GM23338 (cell line): ENCODE measurements at regions not wholly inside any gene's neighbourhood (a gene's known extent, or its start where the extent isn't known, plus 50 kb on each side); places are given as distances from the start of the nearest gene placed in this dataset.

ENCODE experiments used
- ATAC-seq: fragments of 200-7000 bp; cut with Tn5 transposase; 3 replicates; pipeline ENCODE4 v1.9.1; 2020
- DNase-seq: peaks from one replicate; pipeline ENCODE4 v3.0.0-alpha.2; 2015; ENCODE audit warnings: low spot score
- H2AFZ ChIP-seq: fragments of 200-600 bp; sonication (generic); 2 replicates; pipeline ENCODE4 v1.8.0; 2016; ENCODE audit warnings: antibody characterized with exemption, mild to moderate bottlenecking, moderate library complexity
- H3F3A ChIP-seq: fragments of 200-600 bp; sonication (generic); replicated peaks from 2 replicates; pipeline ENCODE4 v1.8.0; 2017; ENCODE audit warnings: antibody characterized with exemption, mixed run types, low read depth
- H3K27ac ChIP-seq: fragments of 200-600 bp; sonication (generic); 2 replicates; pipeline ENCODE4 v1.6.1; 2016; ENCODE audit warnings: low read depth
- H3K27me3 ChIP-seq: fragments of 200-600 bp; sonication (generic); 2 replicates; pipeline ENCODE4 v1.8.0; 2016; ENCODE audit warnings: mild to moderate bottlenecking, mixed run types, moderate library complexity; ENCODE audit not compliant: insufficient read depth
- H3K36me3 ChIP-seq: fragments of 200-600 bp; sonication (generic); 2 replicates; pipeline ENCODE4 v1.8.0; 2016; ENCODE audit warnings: mild to moderate bottlenecking; ENCODE audit not compliant: insufficient read depth
- H3K4me1 ChIP-seq: fragments of 200-600 bp; sonication (generic); 2 replicates; pipeline ENCODE4 v1.8.0; 2016; ENCODE audit warnings: mild to moderate bottlenecking, moderate library complexity; ENCODE audit not compliant: insufficient read depth
- H3K4me2 ChIP-seq: fragments of 200-600 bp; sonication (generic); 2 replicates; pipeline ENCODE4 v1.7.1; 2017; ENCODE audit warnings: mixed run types
- H3K4me3 ChIP-seq: fragments of 200-600 bp; sonication (generic); 2 replicates; pipeline ENCODE4 v1.6.1; 2016; ENCODE audit warnings: mixed run types
- H3K79me2 ChIP-seq: fragments of 200-600 bp; sonication (generic); replicated peaks from 2 replicates; pipeline ENCODE4 v1.8.0; 2017; ENCODE audit warnings: mild to moderate bottlenecking; ENCODE audit not compliant: insufficient read depth
- H3K9me2 ChIP-seq: fragments of 200-600 bp; sonication (generic); 2 replicates; pipeline ENCODE4 v1.8.0; 2017; ENCODE audit not compliant: insufficient read depth
- H4K20me1 ChIP-seq: fragments of 200-600 bp; sonication (generic); replicated peaks from 2 replicates; pipeline ENCODE4 v1.8.0; 2017; ENCODE audit warnings: mild to moderate bottlenecking; ENCODE audit not compliant: insufficient read depth
- H3K27ac Mint-ChIP-seq: 2 replicates; pipeline ENCODE4 v1.8.0; 2020; ENCODE audit warnings: inconsistent platforms, mild to moderate bottlenecking, moderate library complexity, mixed read lengths
- H3K27me3 Mint-ChIP-seq: 3 replicates; pipeline ENCODE4 v1.8.0; 2022; ENCODE audit warnings: low read depth, mild to moderate bottlenecking, moderate library complexity, mixed read lengths, inconsistent platforms; ENCODE audit not compliant: insufficient read depth, poor library complexity
- H3K36me3 Mint-ChIP-seq: 3 replicates; pipeline ENCODE4 v1.8.0; 2021; ENCODE audit warnings: low read depth, mild to moderate bottlenecking, inconsistent platforms, moderate library complexity, mixed read lengths
- H3K4me1 Mint-ChIP-seq: 3 replicates; pipeline ENCODE4 v1.8.0; 2020; ENCODE audit warnings: mild to moderate bottlenecking, inconsistent platforms, mixed read lengths
- H3K4me3 Mint-ChIP-seq: 3 replicates; pipeline ENCODE4 v1.8.0; 2021; ENCODE audit warnings: moderate library complexity, mild to moderate bottlenecking, inconsistent platforms, mixed read lengths
- H3K9me3 Mint-ChIP-seq: 3 replicates; pipeline ENCODE4 v1.8.0; 2020; ENCODE audit warnings: moderate library complexity, mild to moderate bottlenecking, inconsistent platforms, mixed read lengths
- CREB1 ChIP-seq: fragments of 250-450 bp; sonication (Bioruptor Pico); IDR thresholded peaks from 2 replicates; pipeline ENCODE4 v1.5.0; 2020; ENCODE audit warnings: low read depth, mild to moderate bottlenecking, moderate library complexity
- ETS1 ChIP-seq: IDR thresholded peaks from 2 replicates; pipeline ENCODE4 v1.6.1; 2016; ENCODE audit warnings: antibody characterized with exemption
- EZH2 ChIP-seq: fragments of 200-600 bp; sonication (generic); IDR thresholded peaks from one replicate; pipeline ENCODE4 v1.8.0; 2017; ENCODE audit warnings: antibody characterized with exemption, mild to moderate bottlenecking, low read depth; ENCODE audit not compliant: unreplicated experiment
- NANOG ChIP-seq: IDR thresholded peaks from 2 replicates; pipeline ENCODE4 v1.6.1; 2016; ENCODE audit warnings: antibody characterized with exemption, borderline replicate concordance
- POLR2AphosphoS5 ChIP-seq: IDR thresholded peaks from 2 replicates; pipeline ENCODE4 v1.6.1; 2016; ENCODE audit warnings: antibody characterized with exemption, low read depth
- REST ChIP-seq: IDR thresholded peaks from one replicate; pipeline ENCODE4 v1.6.1; 2018; ENCODE audit warnings: antibody characterized with exemption; ENCODE audit not compliant: unreplicated experiment
- STAT1 ChIP-seq: IDR thresholded peaks from one replicate; pipeline ENCODE4 v1.6.1; 2016; ENCODE audit warnings: antibody characterized with exemption; ENCODE audit not compliant: unreplicated experiment
- ZNF114 ChIP-seq: fragments of 250-450 bp; sonication (Bioruptor Pico); IDR thresholded peaks from 2 replicates; pipeline ENCODE4 v1.5.0; 2020; ENCODE audit warnings: mild to moderate bottlenecking, moderate library complexity
- ZNF331 ChIP-seq: fragments of 250-450 bp; sonication (Bioruptor Pico); IDR thresholded peaks from 2 replicates; pipeline ENCODE4 v1.5.0; 2020; ENCODE audit warnings: low read depth, mild to moderate bottlenecking, moderate library complexity

GRCh38 chr13:87166348-87166747, 504.8 kb upstream of the SLITRK5 start:
- TF ChIP-seq ZNF331 (CRISPR knock-in tag), result no peak
- H3K36me3 ChIP-seq, result no peaks in the 10 kb centered on the region
- H3K4me2 ChIP-seq, result no peak overlapping the region
- H3K4me3 Mint-ChIP-seq, result no peak overlapping the region
- H3K4me1 ChIP-seq, result no peaks in the 10 kb centered on the region
- no peaks in the 10 kb centered on the region for H3K27me3 ChIP-seq
- H3K79me2 ChIP-seq, result no peaks in the 10 kb centered on the region
- H3K4me3 ChIP-seq, result no peak overlapping the region
- H3K4me1 Mint-ChIP-seq, result no peaks in the 10 kb centered on the region
- H2AFZ ChIP-seq, result no peak overlapping the region
- ATAC-seq (no peak), DNase-seq (no peak)
- peaks cover 15% of the 10 kb centered on the region for H3K9me3 Mint-ChIP-seq
- H3K27ac ChIP-seq, result no peak overlapping the region
- H3K9me2 ChIP-seq, result no peaks in the 10 kb centered on the region
- H3K27me3 Mint-ChIP-seq, result no peaks in the 10 kb centered on the region
- no peaks in the 10 kb centered on the region for H4K20me1 ChIP-seq
- peaks cover 7% of the 10 kb centered on the region; the same call in 1 of the 3 replicates for H3K36me3 Mint-ChIP-seq
- H3K27ac Mint-ChIP-seq, result no peak overlapping the region
- no peaks in the 10 kb centered on the region for H3F3A ChIP-seq

GRCh38 chr13:87168390-87168789, 502.8 kb upstream of the SLITRK5 start:
- Mint-ChIP-seq H3K36me3 (peaks cover 3% of the 10 kb centered on the region; the same call in 1 of the 3 replicates), H3K4me1 (no peaks in the 10 kb centered on the region), H3K27ac (no peak overlapping the region), H3K9me3 (peaks cover 4% of the 10 kb centered on the region; the same call in 2 of the 3 replicates), H3K27me3 (no peaks in the 10 kb centered on the region), H3K4me3 (no peak overlapping the region)
- Histone ChIP-seq H3K4me1 (no peaks in the 10 kb centered on the region), H2AFZ (no peak overlapping the region), H3K36me3 (no peaks in the 10 kb centered on the region), H3K4me2 (no peak overlapping the region), H3K4me3 (no peak overlapping the region), H3K27ac (no peak overlapping the region), H3F3A (no peaks in the 10 kb centered on the region), H3K27me3 (no peaks in the 10 kb centered on the region), H3K9me2 (no peaks in the 10 kb centered on the region), H4K20me1 (no peaks in the 10 kb centered on the region), H3K79me2 (no peaks in the 10 kb centered on the region)
- TF ChIP-seq ZNF114 (CRISPR knock-in tag) (no peak), EZH2 (no peak), POLR2AphosphoS5 (no peak), STAT1 (no peak), REST (no peak), NANOG (no peak), ETS1 (no peak), CREB1 (no peak)
- DNase-seq (no peak), ATAC-seq (no peak)
